Activated naive CD8-positive, alpha-beta T cell treated with anti-CD3 and anti-CD28 coated beads, Interleukin-2, amount 10 ng/mL, durations not matched to agents 7 days and 5 days (primary cell): ENCODE measurements at regions not wholly inside any gene's neighbourhood (a gene's known extent, or its start where the extent isn't known, plus 50 kb on each side); places are given as distances from the start of the nearest gene placed in this dataset.
"Not testable (repeated sequence)": the region's sequence is repeated elsewhere in the genome, so short reads cannot be mapped to it uniquely, and the experiment has no call there.

ENCODE experiments used
- ATAC-seq: fragments of 150-1000 bp; cut with Tn5 transposase; one replicate; pipeline ENCODE4 v1.10.0; 2021; ENCODE audit warnings: low read depth, moderate library complexity
- POLR2A ChIA-PET: fragments of 350-600 bp; sonication (Branson Sonifier 250); formaldehyde crosslinking; loops from one replicate; lab custom pipeline; 2021; ENCODE audit warnings: antibody characterized with exemption; lab: Charles Lee
- DNase-seq: peaks from one replicate; pipeline ENCODE4 v3.0.0; 2021
- H3K27ac Mint-ChIP-seq: one replicate; pipeline ENCODE4 v1.8.0; 2022; ENCODE audit warnings: mild to moderate bottlenecking, mixed read lengths
- H3K27me3 Mint-ChIP-seq: one replicate; pipeline ENCODE4 v1.8.0; 2022; ENCODE audit warnings: mild to moderate bottlenecking, moderate library complexity, mixed read lengths
- H3K36me3 Mint-ChIP-seq: one replicate; pipeline ENCODE4 v1.8.0; 2021; ENCODE audit warnings: mild to moderate bottlenecking, mixed read lengths
- H3K4me1 Mint-ChIP-seq: one replicate; pipeline ENCODE4 v1.8.0; 2021; ENCODE audit warnings: mixed read lengths
- H3K4me3 Mint-ChIP-seq: one replicate; pipeline ENCODE4 v1.8.0; 2022; ENCODE audit warnings: mild to moderate bottlenecking, moderate library complexity, mixed read lengths
- H3K9me3 Mint-ChIP-seq: one replicate; pipeline ENCODE4 v1.8.0; 2021; ENCODE audit warnings: mixed read lengths

DNA sequence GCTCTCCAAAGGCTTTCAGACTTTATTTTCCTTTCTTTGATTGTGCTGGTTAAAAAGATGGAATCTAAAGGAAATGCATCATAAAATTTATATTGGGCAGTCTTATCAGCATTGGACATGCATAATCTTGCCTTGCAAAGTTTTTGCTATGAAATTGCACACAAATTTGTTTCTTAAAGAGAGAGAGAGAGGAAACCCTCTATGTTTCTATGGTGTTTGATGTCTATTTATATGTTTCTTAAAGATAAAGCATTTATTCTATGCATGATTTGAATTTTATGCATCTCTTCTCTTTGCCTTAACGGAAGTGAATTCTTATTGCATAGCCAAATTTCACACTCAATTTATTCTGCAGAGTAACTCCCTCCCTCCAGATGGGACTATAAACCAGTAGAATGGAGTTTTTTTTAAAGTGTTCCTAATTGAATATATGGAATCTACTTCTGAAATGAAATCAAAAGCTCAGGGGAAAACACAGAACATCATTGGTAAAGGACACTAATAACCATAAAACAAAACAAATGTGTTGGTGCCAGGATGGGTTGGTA is 83.5 kb upstream of the PPARGC1A start:
- no peaks in the 10 kb centered on the region for H3K36me3 Mint-ChIP-seq
- H3K27ac Mint-ChIP-seq: no peak overlapping the region
- POLR2A ChIA-PET: no interaction called here
- no peak for ATAC-seq
- no peaks in the 10 kb centered on the region for H3K9me3 Mint-ChIP-seq
- H3K27me3 Mint-ChIP-seq: no peaks in the 10 kb centered on the region
- H3K4me3 Mint-ChIP-seq: no peak overlapping the region
- no peak for DNase-seq
- H3K4me1 Mint-ChIP-seq: no peaks in the 10 kb centered on the region

DNA sequence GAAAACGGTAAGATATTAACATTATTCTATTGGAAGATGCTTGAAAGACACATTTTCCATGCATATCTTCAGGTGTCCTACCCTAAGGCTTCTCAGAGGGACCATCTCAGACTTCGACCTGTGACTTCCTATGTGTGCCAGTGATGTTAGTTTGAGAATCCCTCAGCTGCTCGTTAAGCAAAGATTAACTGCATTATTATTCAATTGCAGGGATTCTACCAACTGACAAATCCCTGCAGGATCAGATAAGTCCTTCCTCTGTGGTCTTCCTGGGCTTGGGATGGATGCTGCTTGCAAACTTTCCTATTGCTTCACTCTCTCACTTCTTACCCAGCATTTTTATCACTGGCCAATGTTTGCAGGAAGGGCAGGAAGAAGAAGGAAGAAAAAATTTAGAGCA is 83.0 kb upstream of the PPARGC1A start:
- H3K36me3 Mint-ChIP-seq: no peaks in the 10 kb centered on the region
- H3K9me3 Mint-ChIP-seq: no peaks in the 10 kb centered on the region
- POLR2A ChIA-PET: no interaction called here
- H3K27ac Mint-ChIP-seq: no peak overlapping the region
- H3K27me3 Mint-ChIP-seq: no peaks in the 10 kb centered on the region
- ATAC-seq: no peak
- no peak for DNase-seq
- H3K4me1 Mint-ChIP-seq: no peaks in the 10 kb centered on the region
- H3K4me3 Mint-ChIP-seq: no peak overlapping the region

DNA sequence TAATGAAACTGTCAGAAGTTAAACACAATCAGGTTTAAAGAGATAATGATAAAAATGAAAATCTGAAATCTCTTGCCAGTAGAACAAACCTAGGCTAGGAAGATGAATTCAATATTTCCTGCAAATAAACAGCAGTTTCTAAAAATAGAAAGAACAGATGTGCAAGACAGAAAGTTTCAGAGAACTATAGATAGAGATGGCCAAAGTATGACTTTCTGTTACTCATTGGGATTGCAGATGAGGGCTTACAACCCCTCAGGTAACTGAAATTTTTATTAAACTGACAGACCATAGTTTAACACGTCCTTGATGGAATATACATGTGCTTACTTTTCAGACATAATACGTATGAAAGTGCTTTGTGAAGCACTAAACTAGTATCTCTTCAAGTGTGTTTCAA is 82.3 kb upstream of the PPARGC1A start:
- no peaks in the 10 kb centered on the region for H3K27me3 Mint-ChIP-seq
- H3K27ac Mint-ChIP-seq: no peak overlapping the region
- H3K36me3 Mint-ChIP-seq: no peaks in the 10 kb centered on the region
- ATAC-seq (no peak), DNase-seq (no peak)
- POLR2A ChIA-PET: no interaction called here
- H3K4me3 Mint-ChIP-seq: no peak overlapping the region
- no peaks in the 10 kb centered on the region for H3K9me3 Mint-ChIP-seq
- no peaks in the 10 kb centered on the region for H3K4me1 Mint-ChIP-seq

DNA sequence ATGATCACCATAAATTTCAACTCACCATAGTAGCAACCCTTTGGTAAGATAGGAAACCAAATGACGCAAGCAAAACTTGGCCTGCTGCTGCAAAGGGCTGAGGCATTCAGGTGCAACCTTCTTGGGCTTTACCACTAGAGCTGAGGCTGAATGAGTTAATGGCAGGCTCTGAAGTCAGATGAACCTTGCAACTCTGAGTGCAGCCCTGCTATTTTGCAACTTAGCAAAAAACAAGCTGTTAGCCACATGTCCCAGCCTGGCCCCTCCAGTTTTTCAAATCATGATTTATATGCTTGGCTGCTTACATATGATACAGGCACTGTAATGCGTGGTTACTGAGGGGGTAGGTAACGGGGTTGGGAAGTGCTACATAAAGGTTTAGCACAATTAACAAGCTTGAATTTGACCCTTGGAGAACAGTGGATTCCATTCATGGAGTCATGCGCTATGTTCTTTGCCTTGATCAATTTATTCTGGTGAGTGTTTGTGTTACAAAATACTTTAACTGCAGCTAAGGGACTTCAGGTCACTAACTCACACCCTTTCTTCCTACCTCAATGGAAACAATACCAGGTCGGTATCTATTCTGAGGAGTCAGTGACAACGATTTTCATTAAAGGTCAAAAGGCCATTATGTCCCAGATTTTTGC is 80.5 kb upstream of the PPARGC1A start:
- H3K27ac Mint-ChIP-seq: no peak overlapping the region
- no peaks in the 10 kb centered on the region for H3K9me3 Mint-ChIP-seq
- H3K4me3 Mint-ChIP-seq: no peak overlapping the region
- H3K4me1 Mint-ChIP-seq: no peaks in the 10 kb centered on the region
- H3K27me3 Mint-ChIP-seq: no peaks in the 10 kb centered on the region
- no peaks in the 10 kb centered on the region for H3K36me3 Mint-ChIP-seq
- POLR2A ChIA-PET: no interaction called here
- DNase-seq: no peak
- no peak for ATAC-seq

DNA sequence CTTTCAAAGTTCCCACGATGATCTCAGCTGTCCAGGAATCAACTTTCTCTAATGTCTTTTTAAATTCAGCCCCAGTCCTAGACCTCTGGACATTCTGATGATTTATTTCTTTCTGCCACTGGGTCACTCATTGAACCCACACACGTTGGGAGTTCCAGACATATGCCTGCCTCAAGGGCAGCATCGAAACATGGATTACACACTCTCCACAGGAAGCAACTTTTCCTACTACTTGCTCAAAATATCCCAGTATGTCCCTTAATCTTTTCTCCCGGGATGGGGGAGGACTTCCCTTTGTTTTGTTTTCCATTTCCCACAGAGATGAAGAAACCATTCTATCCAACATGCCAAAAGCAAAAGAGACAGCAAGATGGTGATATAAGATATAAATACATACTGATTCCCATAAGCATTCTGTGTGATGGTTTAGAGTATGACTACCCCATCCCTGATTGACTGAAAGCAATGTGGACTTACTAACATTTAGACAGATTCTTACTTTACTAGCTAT is 79.8 kb upstream of the PPARGC1A start:
- DNase-seq (no peak), ATAC-seq (no peak)
- Mint-ChIP-seq H3K4me1 (no peaks in the 10 kb centered on the region), H3K27ac (no peak overlapping the region), H3K27me3 (no peaks in the 10 kb centered on the region), H3K36me3 (no peaks in the 10 kb centered on the region), H3K4me3 (no peak overlapping the region), H3K9me3 (no peaks in the 10 kb centered on the region)
- POLR2A ChIA-PET: no interaction called here

DNA sequence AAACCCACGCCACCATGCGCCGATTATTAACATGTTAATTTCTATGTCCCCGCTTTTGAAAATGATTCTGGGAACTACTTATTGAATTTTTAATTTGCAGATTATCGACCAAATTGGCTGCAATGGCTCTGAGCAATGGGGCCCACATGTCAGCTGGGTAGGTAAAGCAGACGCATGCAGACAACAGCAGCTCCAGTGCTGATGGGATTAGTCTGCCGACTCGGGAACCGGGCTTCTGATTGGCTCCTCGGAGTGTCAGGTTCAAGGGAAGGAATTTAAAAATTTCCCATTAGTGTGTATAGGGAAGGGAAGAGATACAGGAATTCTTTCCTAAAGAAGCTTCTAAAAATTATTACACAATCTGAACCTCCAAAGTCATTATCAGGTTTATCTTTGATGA is 77.4 kb upstream of the PPARGC1A start:
- H3K9me3 Mint-ChIP-seq: no peaks in the 10 kb centered on the region
- H3K36me3 Mint-ChIP-seq: no peaks in the 10 kb centered on the region
- H3K27ac Mint-ChIP-seq: no peak overlapping the region
- no peak for DNase-seq
- POLR2A ChIA-PET: no interaction called here
- H3K27me3 Mint-ChIP-seq: no peaks in the 10 kb centered on the region
- ATAC-seq: no peak
- H3K4me1 Mint-ChIP-seq: no peaks in the 10 kb centered on the region
- H3K4me3 Mint-ChIP-seq: no peak overlapping the region

DNA sequence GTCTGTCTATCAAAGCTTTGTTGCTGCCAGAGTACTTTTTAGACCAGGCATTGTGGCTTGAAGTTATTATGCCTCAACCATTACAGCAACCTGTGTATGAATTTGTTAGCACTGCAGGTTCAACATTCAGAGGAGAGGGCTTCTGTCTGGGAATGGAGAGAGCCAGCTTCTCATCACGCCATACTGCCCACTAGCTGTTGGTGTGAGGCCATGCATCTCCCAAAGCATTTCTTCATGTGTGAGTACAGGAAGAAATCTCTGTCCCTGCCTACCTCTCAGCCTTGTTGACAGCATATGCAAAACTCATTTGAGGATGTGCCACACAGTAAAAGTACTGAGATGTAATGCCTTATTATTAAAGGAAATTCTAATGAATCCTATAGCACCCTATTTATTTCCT is 76.9 kb upstream of the PPARGC1A start:
- H3K27me3 Mint-ChIP-seq: no peaks in the 10 kb centered on the region
- no peaks in the 10 kb centered on the region for H3K9me3 Mint-ChIP-seq
- no peak overlapping the region for H3K27ac Mint-ChIP-seq
- DNase-seq: no peak
- H3K36me3 Mint-ChIP-seq: no peaks in the 10 kb centered on the region
- no peak overlapping the region for H3K4me3 Mint-ChIP-seq
- POLR2A ChIA-PET: no interaction called here
- ATAC-seq: no peak
- no peaks in the 10 kb centered on the region for H3K4me1 Mint-ChIP-seq

DNA sequence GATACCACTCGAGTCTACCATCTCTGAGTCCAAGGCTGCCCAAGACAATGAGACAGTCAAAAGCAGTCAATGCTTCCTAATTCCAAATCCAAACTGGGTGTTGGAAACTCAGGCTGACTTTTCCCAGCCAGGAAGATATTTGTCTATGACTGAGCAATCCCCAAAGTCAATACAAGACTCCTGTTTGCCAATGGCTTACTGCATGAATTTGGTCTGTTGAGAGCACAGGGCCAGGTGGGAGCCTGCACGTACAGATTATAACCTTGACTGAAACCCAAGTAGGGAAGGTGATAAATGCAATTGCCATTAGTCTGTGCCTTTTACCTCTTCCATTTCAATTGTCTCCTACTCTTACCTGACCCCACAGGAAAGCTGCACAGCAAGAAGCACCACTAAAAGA is 72.6 kb upstream of the PPARGC1A start:
- DNase-seq: no peak
- no peak overlapping the region for H3K27ac Mint-ChIP-seq
- H3K4me3 Mint-ChIP-seq: no peak overlapping the region
- H3K27me3 Mint-ChIP-seq: no peaks in the 10 kb centered on the region
- no peaks in the 10 kb centered on the region for H3K36me3 Mint-ChIP-seq
- no peak for ATAC-seq
- H3K4me1 Mint-ChIP-seq: no peaks in the 10 kb centered on the region
- no peaks in the 10 kb centered on the region for H3K9me3 Mint-ChIP-seq
- POLR2A ChIA-PET: no interaction called here

DNA sequence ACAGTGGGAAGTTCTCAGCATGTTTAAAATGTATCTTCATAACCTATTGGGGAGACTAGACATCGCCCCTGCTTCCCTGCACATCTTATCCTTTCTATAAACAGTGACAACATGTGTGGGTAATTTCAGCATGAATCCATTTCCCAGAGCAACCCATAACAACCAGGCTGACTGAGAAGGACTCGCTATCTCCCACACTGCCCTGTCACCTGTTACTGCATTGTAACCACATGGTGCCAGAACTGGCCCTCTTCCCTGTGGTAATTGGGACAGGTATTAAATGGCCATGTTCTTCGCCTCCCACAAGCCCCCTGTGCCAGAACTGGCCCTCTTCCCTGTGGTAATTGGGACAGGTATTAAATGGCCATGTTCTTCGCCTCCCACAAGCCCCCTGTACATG is 71.5 kb upstream of the PPARGC1A start:
- H3K9me3 Mint-ChIP-seq: not testable (repeated sequence)

DNA sequence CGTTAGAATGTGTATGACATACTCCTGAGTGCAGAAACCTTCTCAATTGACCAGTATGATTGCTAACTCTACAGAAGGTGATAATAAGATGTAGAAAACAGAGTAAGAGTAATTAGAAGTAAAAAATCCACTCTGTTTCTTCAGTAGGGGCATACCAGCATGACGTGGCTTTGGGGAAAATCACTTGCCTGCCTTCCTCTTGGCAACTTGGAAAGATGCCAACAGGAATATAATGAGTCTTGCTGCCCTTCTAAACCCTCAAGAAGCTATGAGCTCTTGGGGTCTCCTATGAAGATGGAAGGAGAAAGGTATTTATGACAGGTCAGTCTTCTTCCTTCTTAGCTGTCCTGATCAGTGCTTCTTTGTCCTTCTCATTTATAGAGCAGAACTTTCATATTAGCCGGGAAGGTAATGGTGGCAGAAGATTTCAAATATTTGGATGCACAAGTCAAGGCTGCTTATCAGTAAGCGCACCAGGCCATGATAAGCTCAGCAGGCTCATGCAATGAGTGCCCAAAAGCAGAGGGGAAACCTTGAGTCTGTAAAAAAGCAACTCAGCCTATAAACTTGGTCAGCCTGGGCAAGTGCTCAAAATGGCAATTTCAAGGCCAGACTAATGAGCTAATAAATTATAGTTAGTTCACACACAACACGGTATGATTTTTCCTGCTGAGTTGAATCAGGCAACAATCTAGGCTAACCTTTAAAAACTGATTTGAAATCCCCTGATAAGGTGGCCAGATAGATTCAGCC is 69.7 kb upstream of the PPARGC1A start:
- H3K27me3 Mint-ChIP-seq: no peaks in the 10 kb centered on the region
- H3K27ac Mint-ChIP-seq: no peak overlapping the region
- no peaks in the 10 kb centered on the region for H3K36me3 Mint-ChIP-seq
- ATAC-seq (no peak), DNase-seq (no peak)
- H3K4me1 Mint-ChIP-seq: no peaks in the 10 kb centered on the region
- H3K4me3 Mint-ChIP-seq: no peak overlapping the region
- POLR2A ChIA-PET: no interaction called here
- no peaks in the 10 kb centered on the region for H3K9me3 Mint-ChIP-seq

More for the DNA sequence above, 71.5 kb upstream of the PPARGC1A start:
- ATAC-seq, POLR2A ChIA-PET, DNase-seq, H3K4me1 Mint-ChIP-seq, H3K27ac Mint-ChIP-seq, H3K4me3 Mint-ChIP-seq, H3K36me3 Mint-ChIP-seq, H3K27me3 Mint-ChIP-seq: not testable (repeated sequence)

DNA sequence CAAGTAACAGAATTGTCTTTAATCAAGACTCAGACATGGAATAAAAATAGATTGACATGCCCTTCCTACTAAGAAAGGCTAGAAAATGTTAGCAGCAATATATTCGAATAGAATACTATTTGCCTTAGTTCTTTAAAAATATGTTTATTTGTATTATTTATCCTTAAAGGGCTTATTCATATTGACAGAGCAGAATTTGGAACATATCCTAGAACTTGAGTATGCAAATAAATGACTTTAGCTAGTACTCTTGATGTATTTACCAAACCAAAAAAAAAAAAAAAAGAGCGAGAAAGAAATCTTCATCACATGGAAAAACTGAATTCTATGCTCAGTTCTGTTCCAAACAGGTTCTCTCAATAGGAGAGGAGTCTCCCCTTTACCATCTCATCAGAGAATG is 68.9 kb upstream of the PPARGC1A start:
- Mint-ChIP-seq H3K9me3 (no peaks in the 10 kb centered on the region), H3K4me1 (no peaks in the 10 kb centered on the region), H3K4me3 (no peak overlapping the region), H3K27me3 (no peaks in the 10 kb centered on the region), H3K27ac (no peak overlapping the region), H3K36me3 (no peaks in the 10 kb centered on the region)
- POLR2A ChIA-PET: no interaction called here
- DNase-seq (no peak), ATAC-seq (no peak)

DNA sequence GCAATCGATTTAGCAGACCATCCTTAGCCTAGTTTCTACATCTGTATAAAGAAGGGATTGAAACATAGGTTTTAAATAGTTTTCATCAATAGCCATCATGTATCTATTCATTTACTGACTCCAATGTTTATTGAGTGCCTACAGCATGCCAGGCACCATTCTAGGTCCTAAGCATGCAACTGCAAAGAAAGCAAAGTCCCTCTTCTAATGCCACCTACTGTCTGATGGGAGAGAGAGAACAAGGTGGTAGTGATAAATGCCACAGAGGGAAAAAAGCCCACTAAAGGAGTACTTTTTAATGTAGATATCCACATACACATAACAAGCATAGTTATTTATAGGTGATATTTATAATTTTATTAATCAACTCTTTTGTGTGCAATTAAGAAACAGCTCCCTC is 67.6 kb upstream of the PPARGC1A start:
- H3K27ac Mint-ChIP-seq: no peak overlapping the region

DNA sequence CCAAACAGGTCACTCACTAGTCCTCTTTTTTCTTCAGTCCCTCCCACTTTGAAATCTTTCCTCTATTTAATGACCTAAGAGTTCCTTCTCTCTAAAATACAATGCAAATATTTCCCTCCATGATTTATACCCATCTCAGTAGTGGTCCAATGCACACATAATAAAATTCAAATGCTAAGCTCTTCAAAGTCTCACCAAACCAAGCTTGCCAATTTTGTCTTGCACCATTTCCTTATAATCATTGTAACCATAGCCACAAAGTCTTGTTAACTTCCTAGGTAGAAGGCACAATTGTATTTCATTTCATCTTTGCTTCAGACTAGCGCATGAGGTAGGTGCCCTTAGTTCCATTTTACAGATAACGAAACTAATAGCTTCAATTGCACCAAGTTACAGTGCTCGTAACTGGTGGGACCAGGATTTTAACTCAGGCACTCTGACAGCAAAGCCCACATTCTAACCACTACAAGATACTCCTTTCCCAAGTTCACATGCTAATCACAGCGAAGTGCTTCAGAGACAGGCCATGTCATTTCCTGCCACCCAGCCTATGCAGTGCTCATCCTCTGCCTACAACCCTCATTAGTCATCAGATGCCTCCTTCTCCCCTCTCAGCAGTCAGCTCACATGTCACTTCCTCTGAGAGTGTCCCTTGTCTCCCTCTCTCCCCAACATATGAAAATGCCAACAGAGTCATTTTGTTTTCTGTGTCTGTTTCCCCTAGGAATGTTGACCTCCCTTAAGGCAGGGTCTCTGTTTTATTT is 66.9 kb upstream of the PPARGC1A start:
- Mint-ChIP-seq H3K27ac (no peak overlapping the region), H3K4me3 (no peak overlapping the region), H3K4me1 (no peaks in the 10 kb centered on the region), H3K36me3 (no peaks in the 10 kb centered on the region), H3K9me3 (no peaks in the 10 kb centered on the region), H3K27me3 (no peaks in the 10 kb centered on the region)
- no peak for DNase-seq
- ATAC-seq: no peak
- POLR2A ChIA-PET: no interaction called here

More for the DNA sequence above, 67.6 kb upstream of the PPARGC1A start:
- no peaks in the 10 kb centered on the region for H3K36me3 Mint-ChIP-seq
- H3K27me3 Mint-ChIP-seq: no peaks in the 10 kb centered on the region
- ATAC-seq (no peak), DNase-seq (no peak)
- no peaks in the 10 kb centered on the region for H3K4me1 Mint-ChIP-seq
- no peak overlapping the region for H3K4me3 Mint-ChIP-seq
- H3K9me3 Mint-ChIP-seq: no peaks in the 10 kb centered on the region
- POLR2A ChIA-PET: no interaction called here
